Gastroesophageal sphincter (tissue), 4 donors: ENCODE measurements at regions not wholly inside any gene's neighbourhood (a gene's known extent, or its start where the extent isn't known, plus 50 kb on each side); places are given as distances from the start of the nearest gene placed in this dataset.

Experiments used
- ATAC-seq: fragments of 150-250 bp; one replicate; pipeline ENCODE4 v1.9.1; 2016; ENCODE audit warnings: mild to moderate bottlenecking, moderate library complexity
- H3K27ac ChIP-seq, 4 donors: fragments of 200-600 bp; sonication (generic) in 3 of 4; 1 replicate in 3 of 4; 2 replicates in 1 of 4; pipeline ENCODE4 v1.5.1; 2016 to 2019
- H3K27me3 ChIP-seq: fragments of 200-600 bp; sonication (generic); one replicate; pipeline ENCODE4 v1.5.1; 2019
- H3K36me3 ChIP-seq, 2 donors: fragments of 200-600 bp; sonication (generic); one replicate each; pipeline ENCODE4 v1.5.1; 2019; ENCODE audit warnings: control low read depth in 1 of 2
- H3K4me1 ChIP-seq, 3 donors: fragments of 200-600 bp; sonication (generic); 1 replicate in 2 of 3; 2 replicates in 1 of 3; pipeline ENCODE4 v1.5.1; 2016 to 2019; ENCODE audit warnings: control low read depth in 2 of 3
- H3K4me3 ChIP-seq, 2 donors: fragments of 200-600 bp; sonication (generic); one replicate each; pipeline ENCODE4 v1.5.1; 2019; ENCODE audit warnings: mild to moderate bottlenecking in 1 of 2, moderate library complexity in 1 of 2
- H3K9me3 ChIP-seq, 3 donors: fragments of 200-600 bp; sonication (generic); one replicate each; pipeline ENCODE4 v1.5.1; 2017 to 2019; ENCODE audit warnings: control low read depth in 2 of 3
- CTCF ChIP-seq, 4 experiments: fragments of 200-600 bp in 2 of 4; fragments of 450-650 bp in 2 of 4; sonication (generic) in 1 of 4; IDR thresholded peaks; one replicate each; pipeline ENCODE4 v1.5.1; 2017 to 2019; ENCODE audit warnings: antibody characterized with exemption in 4 of 4, mild to moderate bottlenecking in 2 of 4, moderate library complexity in 2 of 4
- EP300 ChIP-seq: sonication (generic); formaldehyde crosslinking; IDR thresholded peaks from one replicate; pipeline ENCODE4 v1.6.1; 2017; ENCODE audit warnings: antibody characterized with exemption, mild to moderate bottlenecking
- POLR2A ChIP-seq, 2 donors: fragments of 450-650 bp; IDR thresholded peaks; one replicate each; pipeline ENCODE4 v1.6.1; 2017; ENCODE audit warnings: antibody characterized with exemption in 2 of 2, mild to moderate bottlenecking in 2 of 2, moderate library complexity in 1 of 2
- POLR2AphosphoS5 ChIP-seq: sonication (generic); formaldehyde crosslinking; IDR thresholded peaks from one replicate; pipeline ENCODE4 v1.6.1; 2017; ENCODE audit warnings: antibody characterized with exemption
- WGBS, 2 donors: methylation state at CpG; one replicate each; pipeline ENCODE4 v1.1.5; 2018; ENCODE audit warnings: low coverage in 1 of 2; 5-methylcytosine and 5-hydroxymethylcytosine counted together

DNA sequence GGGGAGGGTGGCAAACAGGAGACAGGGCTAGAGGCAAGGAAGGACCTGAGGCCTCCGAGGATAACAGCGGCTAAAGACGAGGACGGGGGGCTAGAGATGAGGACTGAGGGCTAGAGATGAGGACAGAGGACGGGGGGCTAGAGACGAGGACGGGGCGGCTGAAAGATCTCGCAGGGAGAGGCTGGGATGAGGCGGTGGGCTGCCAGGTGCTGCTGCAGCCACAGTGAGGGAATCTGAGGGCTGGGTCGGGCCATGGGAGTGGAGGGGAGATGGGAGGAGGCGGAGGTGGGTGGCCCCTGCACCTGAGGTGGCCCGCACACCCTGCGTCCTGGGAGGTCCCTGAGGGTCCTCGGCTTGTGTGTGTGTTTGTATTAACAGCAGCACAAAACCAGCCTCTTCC lies 350.2 kb upstream of the SALL3 start:
- no peak overlapping the region for H3K4me3 ChIP-seq
- no peaks in the 10 kb centered on the region for H3K36me3 ChIP-seq
- no peak for ATAC-seq
- no peak overlapping the region for H3K27ac ChIP-seq
- no peak for TF ChIP-seq POLR2A (IDR thresholded peaks at IDR 0.05)
- TF ChIP-seq EP300 = no peak
- TF ChIP-seq POLR2AphosphoS5 = no peak
- no peak for TF ChIP-seq CTCF (IDR thresholded peaks at IDR 0.05)
- 86 to 88% methylated on average over 8 to 13 of the region's 15 CpGs for WGBS, 2 donors
- peaks cover 0 to 11% (median 0%) of the 10 kb centered on the region in 3 donors for H3K9me3 ChIP-seq
- no peaks in the 10 kb centered on the region for H3K4me1 ChIP-seq
- H3K27me3 ChIP-seq = peaks cover 37% of the 10 kb centered on the region

DNA sequence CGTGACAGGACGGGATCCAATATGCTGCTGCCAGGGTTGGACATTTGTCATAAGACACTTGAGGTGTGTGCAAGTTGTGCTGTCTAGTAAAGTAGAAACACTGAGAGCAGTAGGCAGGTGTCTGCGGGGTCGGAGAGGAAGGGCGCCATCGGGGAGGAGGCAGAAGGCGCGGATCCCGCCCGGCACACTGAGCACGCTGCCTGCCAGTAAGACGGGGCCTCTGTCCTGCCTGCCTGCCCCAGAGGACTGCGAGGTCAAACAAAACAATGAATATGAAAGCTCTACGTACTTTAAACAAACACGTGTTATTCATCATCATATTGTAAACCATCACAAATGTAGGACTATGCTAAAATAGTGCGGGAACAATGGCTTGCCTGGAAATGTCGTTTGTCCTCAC lies 349.3 kb upstream of the SALL3 start:
- no peak for TF ChIP-seq EP300
- no peak for TF ChIP-seq POLR2AphosphoS5
- no peak for TF ChIP-seq CTCF (IDR thresholded peaks at IDR 0.05)
- no peak for TF ChIP-seq POLR2A (IDR thresholded peaks at IDR 0.05)
- 52 to 77% methylated on average over 6 to 17 of the region's 17 CpGs for WGBS, 2 donors
- no peaks in the 10 kb centered on the region for H3K4me1 ChIP-seq
- no peak for ATAC-seq
- H3K9me3 ChIP-seq = peaks cover 0 to 11% (median 0%) of the 10 kb centered on the region in 3 donors
- H3K27me3 ChIP-seq = peaks cover 28% of the 10 kb centered on the region
- no peaks in the 10 kb centered on the region for H3K36me3 ChIP-seq
- no peak overlapping the region for H3K27ac ChIP-seq
- H3K4me3 ChIP-seq = no peak overlapping the region

GRCh38 chr18:78630981-78631510 lies 348.6 kb upstream of the SALL3 start:
- Histone ChIP-seq H3K9me3 (peaks cover 0 to 11% (median 0%) of the 10 kb centered on the region in 3 donors), H3K4me3 (no peak overlapping the region), H3K36me3 (no peaks in the 10 kb centered on the region), H3K27me3 (peaks cover 25% of the 10 kb centered on the region), H3K4me1 (no peaks in the 10 kb centered on the region), H3K27ac (no peak overlapping the region)
- no peak for TF ChIP-seq EP300
- TF ChIP-seq CTCF (IDR thresholded peaks at IDR 0.05) = no peak
- TF ChIP-seq POLR2AphosphoS5 = no peak
- no peak for TF ChIP-seq POLR2A (IDR thresholded peaks at IDR 0.05)
- 54 to 93% methylated on average over 5 to 10 of the region's 14 CpGs for WGBS, 2 donors
- no peak for ATAC-seq

DNA sequence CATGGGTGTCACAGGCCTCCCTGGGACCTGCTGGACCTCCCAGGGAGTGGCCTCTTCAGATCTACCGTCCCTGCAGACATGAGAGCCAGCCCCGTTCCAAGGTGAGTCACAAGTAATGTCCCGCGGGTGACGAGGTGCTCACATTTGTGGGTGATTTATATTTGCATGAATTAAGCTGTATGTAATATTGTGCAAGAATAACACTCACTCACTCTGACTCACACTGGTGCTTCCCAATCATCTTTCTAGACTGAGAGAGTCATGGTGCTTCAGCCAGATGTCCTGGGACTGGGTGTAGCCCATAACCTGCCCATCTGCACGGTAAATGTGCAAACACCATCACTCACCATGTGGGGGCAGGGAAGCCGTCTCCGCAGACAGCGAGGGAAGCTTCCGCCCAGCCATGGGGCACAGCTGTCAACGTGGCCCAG lies 347.5 kb upstream of the SALL3 start:
- TF ChIP-seq POLR2AphosphoS5 (no peak), CTCF (IDR thresholded peaks at IDR 0.05) (no peak), EP300 (no peak), POLR2A (IDR thresholded peaks at IDR 0.05) (no peak)
- WGBS, 2 donors = 76 to 80% methylated on average over 3 to 7 of the region's 11 CpGs
- Histone ChIP-seq H3K4me1 (no peaks in the 10 kb centered on the region), H3K27ac (no peak overlapping the region), H3K9me3 (peaks cover 0 to 11% (median 0%) of the 10 kb centered on the region in 3 donors), H3K36me3 (no peaks in the 10 kb centered on the region), H3K27me3 (peaks cover 17% of the 10 kb centered on the region), H3K4me3 (no peak overlapping the region)
- ATAC-seq = no peak

DNA sequence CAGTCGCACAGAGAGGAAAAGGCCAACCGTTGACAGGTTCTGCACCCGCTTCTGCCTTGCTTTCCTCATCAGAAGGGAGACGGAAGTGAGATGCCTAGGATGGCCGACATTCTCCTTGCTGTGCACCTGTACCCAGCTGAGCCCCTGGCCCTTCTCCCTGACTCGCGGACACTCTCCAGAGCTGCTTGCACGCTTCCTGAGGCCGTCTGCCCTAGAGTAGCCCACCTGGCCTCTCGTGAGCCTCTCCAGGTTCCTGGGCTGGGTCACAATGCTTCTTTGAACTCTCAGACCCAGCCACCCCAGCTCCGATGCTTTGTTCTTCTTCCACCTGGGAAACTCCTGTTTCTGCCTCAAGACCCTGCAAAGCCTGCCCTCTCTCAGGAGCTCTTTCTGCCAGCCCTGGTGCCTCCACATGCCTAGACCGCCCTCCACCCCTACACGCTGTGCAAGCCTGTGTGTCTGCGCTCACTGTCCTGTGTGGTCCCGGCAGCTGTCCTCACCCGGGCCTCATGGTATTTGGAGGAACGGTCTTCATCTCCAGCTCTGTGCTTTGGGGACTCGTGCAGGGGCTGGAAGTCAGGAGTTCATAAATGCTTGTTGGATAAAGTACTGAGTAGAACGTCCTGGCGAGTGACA lies 345.4 kb upstream of the SALL3 start:
- H3K27me3 ChIP-seq = no peaks in the 10 kb centered on the region
- H3K27ac ChIP-seq = no peak overlapping the region
- H3K4me3 ChIP-seq = no peak overlapping the region
- ATAC-seq = no peak
- H3K4me1 ChIP-seq = no peaks in the 10 kb centered on the region
- H3K9me3 ChIP-seq = peaks cover 0 to 11% (median 0%) of the 10 kb centered on the region in 3 donors
- no peaks in the 10 kb centered on the region for H3K36me3 ChIP-seq
- no peak for TF ChIP-seq POLR2AphosphoS5
- no peak for TF ChIP-seq CTCF (IDR thresholded peaks at IDR 0.05)
- no peak for TF ChIP-seq EP300
- no peak for TF ChIP-seq POLR2A (IDR thresholded peaks at IDR 0.05)
- 74 to 86% methylated on average over 8 to 11 of the region's 20 CpGs for WGBS, 2 donors
